GM12878 (cell line): ENCODE measurements at regions not wholly inside any gene's neighbourhood (a gene's known extent, or its start where the extent isn't known, plus 50 kb on each side); places are given as distances from the start of the nearest gene placed in this dataset.
"Not testable (repeated sequence)": the region's sequence is repeated elsewhere in the genome, so short reads cannot be mapped to it uniquely, and the experiment has no call there.

Experiments
- ATAC-seq: fragments of 200-7000 bp; cut with Tn5 transposase; 3 replicates; pipeline ENCODE4 v1.9.1; 2020; ENCODE audit warnings: mild to moderate bottlenecking, moderate library complexity
- BruUV-seq: library from RNA; stranded (reverse); fragments of 400-500 nt; replicated peaks from 2 replicates; lab custom pipeline; 2021; lab: Mats Ljungman, UMichigan
- CTCF ChIA-PET: fragments of 300-600 bp; sonication (Branson Sonifier 250); formaldehyde crosslinking; extraction: SDS; loops from one replicate; lab custom pipeline; 2021; ENCODE audit warnings: inconsistent platforms; lab: Yijun Ruan, JAX
- POLR2A ChIA-PET: fragments of 350-600 bp; formaldehyde crosslinking; extraction: SDS; loops from one replicate; lab custom pipeline; 2021; ENCODE audit warnings: inconsistent platforms; lab: Charles Lee
- RAD21 ChIA-PET: fragments of 300-600 bp; sonication (Branson Sonifier 250); formaldehyde crosslinking; loops from one replicate; lab custom pipeline; 2023; ENCODE audit warnings: antibody characterized with exemption; ENCODE audit not compliant: unreplicated experiment; lab: Charles Lee
- SMC1A ChIA-PET: fragments of 300-600 bp; sonication (Branson Sonifier 250); formaldehyde crosslinking; loops from one replicate; lab custom pipeline; 2023; ENCODE audit not compliant: unreplicated experiment, uncharacterized antibody; lab: Charles Lee
- DNase-seq: peaks from one replicate; pipeline ENCODE4 v3.0.0-alpha.2; 2011; ENCODE audit warnings: low read depth, low spot score
- FAIRE-seq: peaks from 3 replicates; lab custom pipeline; 2011; peaks lifted over from hg19 to GRCh38; lab: Jason Lieb, UNC
- H2AFZ ChIP-seq: 2 replicates; pipeline ENCODE4 v1.6.0; 2011; ENCODE audit warnings: low read depth, low read length, control low read depth; ENCODE audit not compliant: control insufficient read depth
- H3K27ac ChIP-seq: 2 replicates; pipeline ENCODE4 v1.5.1; 2011; ENCODE audit warnings: control low read depth; ENCODE audit not compliant: control insufficient read depth, insufficient read depth
- H3K27me3 ChIP-seq, 2 experiments: replicated peaks in 1 of 2; 2 replicates each; pipeline versions ENCODE4 v1.6.0 to v1.6.1; 2011; ENCODE audit warnings: low read length in 1 of 2; ENCODE audit not compliant: control insufficient read depth in 2 of 2, insufficient read depth in 2 of 2
- H3K36me3 ChIP-seq, 2 experiments: 2 replicates each; pipeline ENCODE4 v1.5.1; 2011; ENCODE audit warnings: low read length in 1 of 2; ENCODE audit not compliant: control insufficient read depth in 2 of 2, insufficient read depth in 2 of 2
- H3K4me1 ChIP-seq: 2 replicates; pipeline ENCODE4 v1.6.1; 2011; ENCODE audit warnings: mild to moderate bottlenecking, low read length, moderate library complexity, mixed read lengths; ENCODE audit not compliant: control insufficient read depth, insufficient read depth
- H3K4me2 ChIP-seq: 2 replicates; pipeline ENCODE4 v1.6.0; 2011; ENCODE audit warnings: control low read depth; ENCODE audit not compliant: control insufficient read depth, insufficient read depth
- H3K4me3 ChIP-seq: fragments of 200-600 bp; sonication (generic); 2 replicates; pipeline ENCODE4 v1.5.1; 2016
- H3K79me2 ChIP-seq: 2 replicates; pipeline ENCODE4 v1.6.0; 2011; ENCODE audit warnings: low read length; ENCODE audit not compliant: control insufficient read depth, insufficient read depth
- H3K9ac ChIP-seq: 2 replicates; pipeline ENCODE4 v1.8.0; 2011; ENCODE audit warnings: low read length, control low read depth, mixed read lengths; ENCODE audit not compliant: control insufficient read depth, insufficient read depth
- H3K9me3 ChIP-seq: replicated peaks from 3 replicates; pipeline ENCODE4 v1.5.1; 2011; ENCODE audit warnings: mild to moderate bottlenecking, low read length; ENCODE audit not compliant: control insufficient read depth, insufficient read depth
- H4K20me1 ChIP-seq: 2 replicates; pipeline ENCODE4 v1.6.0; 2011; ENCODE audit not compliant: control insufficient read depth, insufficient read depth
- ESRRA ChIP-seq: IDR thresholded peaks from 2 replicates; pipeline ENCODE4 v1.6.1; 2012; ENCODE audit warnings: mild to moderate bottlenecking, low read length, improper control_type of control experiment
- HDGF ChIP-seq: fragments of 450-650 bp; IDR thresholded peaks from 2 replicates; pipeline ENCODE4 v1.6.1; 2016; ENCODE audit warnings: antibody characterized with exemption
- TAF1 ChIP-seq: IDR thresholded peaks from 2 replicates; pipeline ENCODE4 v1.6.1; 2011; ENCODE audit warnings: mild to moderate bottlenecking, low read depth, low read length, borderline replicate concordance
- TARDBP ChIP-seq: IDR thresholded peaks from 2 replicates; pipeline ENCODE4 v1.6.1; 2016; ENCODE audit warnings: borderline replicate concordance
- TCF12 ChIP-seq: IDR thresholded peaks from 2 replicates; pipeline ENCODE4 v1.6.1; 2011; ENCODE audit warnings: low read depth, mild to moderate bottlenecking, low read length
- ZBTB11 ChIP-seq: fragments of 450-650 bp; formaldehyde crosslinking; IDR thresholded peaks from 2 replicates; pipeline ENCODE4 v1.5.0; 2022; ENCODE audit warnings: mild to moderate bottlenecking, missing genetic modification characterization
- WGBS: methylation state at CpG from one replicate; pipeline ENCODE4 v1.1.6; 2016; ENCODE audit warnings: low lambda C conversion rate; ENCODE audit not compliant: insufficient replicate concordance, insufficient coverage; ENCODE audit errors: missing lambda C conversion rate; 5-methylcytosine and 5-hydroxymethylcytosine counted together
- in situ Hi-C: fragments of 300-500 bp; cut with MboI; formaldehyde crosslinking; loops from 9 replicates; pipeline ENCODE4 v1.14.3; 2018; ENCODE audit warnings: mixed read lengths
- intact Hi-C: fragments of 100-400 bp; cut with micrococcal nuclease; formaldehyde crosslinking; loops from one replicate; pipeline ENCODE4 v1.14.2; 2022; ENCODE audit not compliant: unreplicated experiment
- TF ChIP-seq, protein P1 (sequence below): fragments of 450-650 bp; IDR thresholded peaks from 2 replicates; pipeline ENCODE4 v1.6.1; 2018; ENCODE audit warnings: mild to moderate bottlenecking, low read depth, moderate library complexity; ENCODE audit not compliant: partially characterized antibody
- TF ChIP-seq, protein P2 (sequence below): fragments of 450-650 bp; IDR thresholded peaks from 2 replicates; pipeline ENCODE4 v1.6.1; 2017; ENCODE audit warnings: mild to moderate bottlenecking, low read depth, inconsistent platforms; ENCODE audit not compliant: poor library complexity, severe bottlenecking

- SMC1A ChIA-PET, BruUV-seq, H3K9me3 ChIP-seq, H3K36me3 ChIP-seq, ATAC-seq, CTCF ChIA-PET, H3K4me3 ChIP-seq, intact Hi-C loops, H3K27ac ChIP-seq, H3K27me3 ChIP-seq, POLR2A ChIA-PET, H3K79me2 ChIP-seq, H3K9ac ChIP-seq, FAIRE-seq, H4K20me1 ChIP-seq, H2AFZ ChIP-seq, RAD21 ChIA-PET, H3K4me1 ChIP-seq, DNase-seq, H3K4me2 ChIP-seq: not testable (repeated sequence)
- in situ Hi-C loops = loop anchor here (25.0 kb wide), 1 partner anchor 469 kb away; no protein-coding TSS in a partner anchor
- 0% methylated on average over 1 of the region's 1 CpG for WGBS
Measured at GRCh38 chr5:32931438-32931837, 220.3 kb downstream of the NPR3 start.

- no peaks in the 10 kb centered on the region for H3K27me3 ChIP-seq
- no peak for DNase-seq
- H3K4me3 ChIP-seq = no peak overlapping the region
- H3K27ac ChIP-seq = no peak overlapping the region
- no peaks in the 10 kb centered on the region for H4K20me1 ChIP-seq
- ChIA-PET RAD21 (no interaction called here), POLR2A (no interaction called here), SMC1A (no interaction called here), CTCF (no interaction called here)
- no TSS peak for BruUV-seq
- H3K9me3 ChIP-seq = no peaks in the 10 kb centered on the region
- H3K4me1 ChIP-seq = no peaks in the 10 kb centered on the region
- in situ Hi-C loops = loop anchor here (25.0 kb wide), 1 partner anchor 470 kb away; no protein-coding TSS in a partner anchor
- no peaks in the 10 kb centered on the region for H3K79me2 ChIP-seq
- no peak overlapping the region for H3K4me2 ChIP-seq
- 26% methylated on average over 4 of the region's 4 CpGs for WGBS
- no peak for FAIRE-seq
- no peak overlapping the region for H3K9ac ChIP-seq
- H2AFZ ChIP-seq = no peak overlapping the region
- ATAC-seq = no peak
- no peaks in the 10 kb centered on the region for H3K36me3 ChIP-seq
- intact Hi-C loops = no loop called here
- no peak for TF ChIP-seq TARDBP
- TF ChIP-seq ZBTB11 (CRISPR knock-in tag) = no peak
- no peak for TF ChIP-seq TCF12
- TF ChIP-seq, protein P1, sequence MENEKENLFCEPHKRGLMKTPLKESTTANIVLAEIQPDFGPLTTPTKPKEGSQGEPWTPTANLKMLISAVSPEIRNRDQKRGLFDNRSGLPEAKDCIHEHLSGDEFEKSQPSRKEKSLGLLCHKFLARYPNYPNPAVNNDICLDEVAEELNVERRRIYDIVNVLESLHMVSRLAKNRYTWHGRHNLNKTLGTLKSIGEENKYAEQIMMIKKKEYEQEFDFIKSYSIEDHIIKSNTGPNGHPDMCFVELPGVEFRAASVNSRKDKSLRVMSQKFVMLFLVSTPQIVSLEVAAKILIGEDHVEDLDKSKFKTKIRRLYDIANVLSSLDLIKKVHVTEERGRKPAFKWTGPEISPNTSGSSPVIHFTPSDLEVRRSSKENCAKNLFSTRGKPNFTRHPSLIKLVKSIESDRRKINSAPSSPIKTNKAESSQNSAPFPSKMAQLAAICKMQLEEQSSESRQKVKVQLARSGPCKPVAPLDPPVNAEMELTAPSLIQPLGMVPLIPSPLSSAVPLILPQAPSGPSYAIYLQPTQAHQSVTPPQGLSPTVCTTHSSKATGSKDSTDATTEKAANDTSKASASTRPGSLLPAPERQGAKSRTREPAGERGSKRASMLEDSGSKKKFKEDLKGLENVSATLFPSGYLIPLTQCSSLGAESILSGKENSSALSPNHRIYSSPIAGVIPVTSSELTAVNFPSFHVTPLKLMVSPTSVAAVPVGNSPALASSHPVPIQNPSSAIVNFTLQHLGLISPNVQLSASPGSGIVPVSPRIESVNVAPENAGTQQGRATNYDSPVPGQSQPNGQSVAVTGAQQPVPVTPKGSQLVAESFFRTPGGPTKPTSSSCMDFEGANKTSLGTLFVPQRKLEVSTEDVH = no peak
- TF ChIP-seq, protein P2, sequence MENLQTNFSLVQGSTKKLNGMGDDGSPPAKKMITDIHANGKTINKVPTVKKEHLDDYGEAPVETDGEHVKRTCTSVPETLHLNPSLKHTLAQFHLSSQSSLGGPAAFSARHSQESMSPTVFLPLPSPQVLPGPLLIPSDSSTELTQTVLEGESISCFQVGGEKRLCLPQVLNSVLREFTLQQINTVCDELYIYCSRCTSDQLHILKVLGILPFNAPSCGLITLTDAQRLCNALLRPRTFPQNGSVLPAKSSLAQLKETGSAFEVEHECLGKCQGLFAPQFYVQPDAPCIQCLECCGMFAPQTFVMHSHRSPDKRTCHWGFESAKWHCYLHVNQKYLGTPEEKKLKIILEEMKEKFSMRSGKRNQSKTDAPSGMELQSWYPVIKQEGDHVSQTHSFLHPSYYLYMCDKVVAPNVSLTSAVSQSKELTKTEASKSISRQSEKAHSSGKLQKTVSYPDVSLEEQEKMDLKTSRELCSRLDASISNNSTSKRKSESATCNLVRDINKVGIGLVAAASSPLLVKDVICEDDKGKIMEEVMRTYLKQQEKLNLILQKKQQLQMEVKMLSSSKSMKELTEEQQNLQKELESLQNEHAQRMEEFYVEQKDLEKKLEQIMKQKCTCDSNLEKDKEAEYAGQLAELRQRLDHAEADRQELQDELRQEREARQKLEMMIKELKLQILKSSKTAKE = no peak
- no peak for TF ChIP-seq HDGF
- no peak for TF ChIP-seq TAF1
- no peak for TF ChIP-seq ESRRA
Measured at GRCh38 chr5:32932241-32932935, 221.3 kb downstream of the NPR3 start.
